NCI-H146 treated with DMSO at 0.1 percent for 48 hours (cell line): ENCODE measurements at regions not wholly inside any gene's neighbourhood (a gene's known extent, or its start where the extent isn't known, plus 50 kb on each side); places are given as distances from the start of the nearest gene placed in this dataset.
"Not testable (repeated sequence)": the region's sequence is repeated elsewhere in the genome, so short reads cannot be mapped to it uniquely, and the experiment has no call there.

Experiments used
- DNase-seq: peaks from one replicate; lab custom pipeline; 2025; ENCODE audit not compliant: unreplicated experiment; lab: John Stamatoyannopoulos, UW

- DNase-seq: no peak
Observed at GRCh38 chr1:30108186-30108585, 615.2 kb downstream of the MATN1 start.

GRCh38 chr1:30106125-30106524 is 617.3 kb downstream of the MATN1 start:
- DNase-seq: no peak

- DNase-seq: no peak
Observed at GRCh38 chr1:30104551-30104950, 618.8 kb downstream of the MATN1 start.

GRCh38 chr1:30103708-30104411 is 619.5 kb downstream of the MATN1 start:
- DNase-seq: no peak

- DNase-seq: no peak
Observed at GRCh38 chr1:30102605-30103004, 620.8 kb downstream of the MATN1 start.

DNA sequence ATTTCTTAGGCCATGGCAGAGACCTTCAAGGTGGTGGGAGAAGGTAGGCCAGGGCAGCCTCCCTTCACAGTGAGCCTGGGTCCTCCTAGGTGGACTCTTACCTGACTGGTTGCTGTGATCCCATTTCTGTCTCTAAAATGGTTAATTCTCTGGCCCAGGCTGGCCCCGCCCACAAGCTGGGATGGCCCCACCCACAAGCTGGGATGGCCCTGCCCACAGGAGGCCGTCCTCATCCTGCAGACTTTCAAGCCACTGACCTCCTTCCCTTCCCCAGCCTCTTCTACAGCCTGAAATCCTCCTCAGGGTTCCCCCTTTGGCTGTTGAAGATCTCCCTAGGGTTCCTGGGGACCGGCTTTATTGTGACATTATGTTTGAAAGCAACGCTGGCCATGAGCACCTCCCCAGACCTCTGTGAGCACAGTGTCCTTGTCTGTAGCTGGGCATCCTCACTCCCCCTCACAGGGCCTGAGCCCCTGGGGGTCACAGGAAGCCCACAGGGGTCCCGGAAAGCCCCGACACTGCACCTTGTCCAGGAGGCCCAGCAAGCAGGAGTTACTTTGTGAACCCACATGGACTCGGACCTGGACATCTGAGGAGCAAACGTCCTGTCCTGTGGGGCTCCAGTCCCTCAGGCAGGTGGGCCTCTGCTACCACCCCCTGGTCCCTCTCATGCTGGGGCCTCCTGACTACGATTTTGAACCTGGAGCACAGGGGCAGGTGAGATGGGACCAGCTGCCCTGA is 621.7 kb downstream of the MATN1 start:
- DNase-seq: no peak

DNA sequence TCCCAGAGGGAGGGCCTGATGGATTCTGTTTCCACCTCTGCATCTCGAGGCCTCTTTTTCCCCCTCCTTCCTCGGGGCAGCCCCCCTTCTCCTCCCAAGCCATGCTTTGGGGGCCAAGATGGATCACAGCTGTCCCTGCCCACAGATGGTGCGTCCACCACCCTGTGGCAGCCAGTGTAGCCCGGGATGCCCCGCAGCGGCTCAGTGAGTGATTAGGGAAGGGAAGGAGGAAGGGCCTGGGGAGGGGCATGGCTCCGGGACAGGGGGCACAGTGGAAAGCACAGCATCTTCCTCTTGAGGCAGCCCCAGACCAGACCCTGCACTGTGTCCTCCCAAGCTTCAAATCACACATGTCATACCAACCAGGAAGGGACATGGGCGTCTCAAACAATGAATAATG is 622.4 kb downstream of the MATN1 start:
- no peak for DNase-seq

GRCh38 chr1:30100524-30100862 is 622.9 kb downstream of the MATN1 start:
- no peak for DNase-seq

GRCh38 chr1:30099587-30100523 is 623.5 kb downstream of the MATN1 start:
- no peak for DNase-seq

GRCh38 chr1:30097851-30098250 is 625.5 kb downstream of the MATN1 start:
- not testable (repeated sequence) for DNase-seq

DNA sequence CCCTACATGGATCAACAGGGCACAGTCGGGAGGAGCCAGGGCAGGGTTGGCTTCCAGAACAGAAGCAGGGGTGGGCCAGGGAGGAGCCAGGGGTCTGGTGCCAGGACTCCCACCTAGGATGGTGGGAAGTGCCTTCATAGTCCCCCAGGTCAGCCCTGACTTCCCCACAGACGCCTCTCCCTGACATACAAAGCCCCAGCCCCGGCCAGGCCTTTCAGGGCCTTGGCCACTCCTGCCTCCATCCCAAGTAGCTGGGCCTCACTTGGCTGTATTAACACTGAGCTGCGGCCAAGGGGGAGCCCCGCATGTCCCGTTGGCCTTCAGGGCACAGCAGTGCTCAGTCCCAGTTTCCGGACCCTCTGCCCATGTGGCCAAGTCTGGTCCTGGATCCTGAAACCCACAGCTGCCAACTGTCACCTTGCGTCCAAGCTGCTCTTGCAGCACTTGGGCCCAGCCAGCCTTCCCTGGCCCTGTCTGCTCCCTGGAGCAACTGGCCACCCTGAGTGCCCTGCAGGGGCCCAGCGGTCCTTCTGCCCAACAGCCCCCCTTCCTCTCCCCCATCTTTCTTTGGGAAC is 627.8 kb downstream of the MATN1 start:
- no peak for DNase-seq

DNA sequence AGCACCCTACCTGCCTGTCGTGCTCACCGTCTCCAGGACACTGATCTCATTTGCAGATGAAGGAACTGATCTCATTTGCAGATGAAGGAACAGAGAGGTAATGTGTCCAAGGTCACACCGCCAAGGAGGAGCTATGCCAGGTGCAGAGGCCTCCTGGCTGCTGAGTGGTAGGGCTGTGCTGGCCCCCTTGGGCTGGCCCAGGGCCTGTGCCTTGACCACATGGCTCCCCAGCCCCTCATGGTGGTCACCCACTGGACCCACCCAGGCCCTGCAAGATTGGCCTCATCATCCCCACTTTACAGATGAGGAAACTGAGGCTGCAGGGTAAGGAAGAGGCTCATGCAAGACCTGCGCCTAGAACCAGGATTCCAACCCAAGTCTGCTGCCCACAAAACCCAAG is 628.3 kb downstream of the MATN1 start:
- DNase-seq: no peak

GRCh38 chr1:30092051-30092858 is 631.1 kb downstream of the MATN1 start:
- DNase-seq: no peak

- DNase-seq: no peak
Observed at GRCh38 chr1:30090162-30090820, 633.1 kb downstream of the MATN1 start.

GRCh38 chr1:30089024-30089430 is 634.4 kb downstream of the MATN1 start:
- no peak for DNase-seq

- DNase-seq: no peak
Observed at GRCh38 chr1:30088594-30088993, 634.8 kb downstream of the MATN1 start.

DNA sequence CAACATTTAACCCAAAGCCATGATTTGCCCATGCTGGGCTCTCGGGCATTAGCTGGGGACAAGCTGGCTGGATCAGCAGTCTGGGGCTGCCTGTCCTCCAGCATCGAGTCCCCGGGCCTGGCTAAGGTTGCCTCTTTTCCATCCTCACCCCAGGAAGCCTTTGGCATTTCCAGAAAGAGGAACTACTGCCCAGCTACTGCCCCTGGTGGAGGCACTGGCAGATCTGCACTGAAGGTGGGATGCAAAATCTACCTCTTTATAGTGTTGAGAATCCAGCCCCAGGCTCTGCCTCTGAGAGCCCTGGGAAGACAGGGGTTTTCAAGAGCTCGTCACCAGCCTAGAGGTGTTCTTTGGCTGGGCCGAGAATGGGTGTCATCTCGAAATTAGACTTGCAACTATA is 635.9 kb downstream of the MATN1 start:
- DNase-seq: no peak

GRCh38 chr1:30085811-30086770 is 637.3 kb downstream of the MATN1 start:
- DNase-seq: no peak
